ENCODE measurements at regions not wholly inside any gene's neighbourhood (a gene's known extent, or its start where the extent isn't known, plus 50 kb on each side); places are given as distances from the start of the nearest gene placed in this dataset.

DNA sequence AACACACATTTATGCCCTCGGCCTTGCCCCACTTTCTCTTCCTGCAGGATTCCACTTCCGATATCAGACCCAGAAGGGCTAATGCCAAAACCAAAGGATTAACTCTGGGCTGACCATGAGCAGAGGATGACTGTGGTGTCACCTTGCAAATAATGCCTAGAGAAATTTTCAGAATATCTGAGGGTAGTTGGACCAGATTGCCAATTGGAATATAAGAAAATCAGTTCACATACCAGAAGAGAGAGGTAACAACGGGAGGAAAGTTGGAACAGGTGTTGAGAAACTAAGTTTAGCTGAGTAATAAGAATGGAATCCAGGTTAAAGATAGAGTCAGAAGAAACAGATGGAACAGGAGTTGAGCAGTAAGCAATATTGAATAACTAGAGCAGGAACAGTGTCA lies 232.7 kb upstream of the UBE2E3 start:
- BruUV-seq (replicated peaks): no TSS peak
- ChIA-PET RAD21 (ENCODE audit: low non-redundant PET in 1 of 2, low total read pairs in 2 of 2, uncharacterized antibody in 2 of 2, unreplicated experiment in 2 of 2) (no interaction called here), POLR2A (no interaction called here), CTCF (no interaction called here)
- Histone ChIP-seq H3K27ac (ENCODE audit: low read depth, low read length) (no peak overlapping the region), H3K4me3 (replicated peaks in 1 of 2; ENCODE audit: low read depth in 1 of 2, low read length in 2 of 2) (no peak overlapping the region), H3K79me2 (ENCODE audit: insufficient read depth, low read length) (no peaks in the 10 kb centered on the region), H3K36me3 (ENCODE audit: control insufficient read depth in 1 of 2, insufficient read depth in 2 of 2, low read length in 2 of 2) (no peaks in the 10 kb centered on the region), H3K4me2 (ENCODE audit: low read length) (0 out of 2 replicates have a peak overlapping the region, but pooled peaks have one; percentile 9), H4K20me1 (ENCODE audit: insufficient read depth) (no peaks in the 10 kb centered on the region), H2AFZ (ENCODE audit: low read depth, low read length, poor library complexity, severe bottlenecking) (no peak overlapping the region), H3K9me2 (ENCODE audit: insufficient read depth) (no peaks in the 10 kb centered on the region), H3K4me1 (ENCODE audit: control insufficient read depth in 1 of 2, insufficient read depth in 2 of 2, low read length in 2 of 2) (peaks cover 0 to 15% of the 10 kb centered on the region in 2 experiments; a peak in 2 of 4 replicates), H3K9ac (ENCODE audit: low read length) (no peak overlapping the region), H3K9me3 (ENCODE audit: control insufficient read depth in 1 of 2, insufficient read depth in 1 of 2, low read depth in 1 of 2, low read length in 2 of 2) (no peaks in the 10 kb centered on the region), H3K27me3 (ENCODE audit: insufficient read depth, low read length) (no peaks in the 10 kb centered on the region)
- intact Hi-C loops (cut with micrococcal nuclease): no loop called here
- no peak for ATAC-seq
- TF ChIP-seq SRF (IDR thresholded peaks at IDR 0.05; ENCODE audit: low read depth) (no peak), CEBPB (IDR thresholded peaks at IDR 0.05; ENCODE audit: low read depth) (0 out of 2 replicates have a peak, but pooled peaks have one; percentile 33)
- TF ChIP-seq, protein P1, sequence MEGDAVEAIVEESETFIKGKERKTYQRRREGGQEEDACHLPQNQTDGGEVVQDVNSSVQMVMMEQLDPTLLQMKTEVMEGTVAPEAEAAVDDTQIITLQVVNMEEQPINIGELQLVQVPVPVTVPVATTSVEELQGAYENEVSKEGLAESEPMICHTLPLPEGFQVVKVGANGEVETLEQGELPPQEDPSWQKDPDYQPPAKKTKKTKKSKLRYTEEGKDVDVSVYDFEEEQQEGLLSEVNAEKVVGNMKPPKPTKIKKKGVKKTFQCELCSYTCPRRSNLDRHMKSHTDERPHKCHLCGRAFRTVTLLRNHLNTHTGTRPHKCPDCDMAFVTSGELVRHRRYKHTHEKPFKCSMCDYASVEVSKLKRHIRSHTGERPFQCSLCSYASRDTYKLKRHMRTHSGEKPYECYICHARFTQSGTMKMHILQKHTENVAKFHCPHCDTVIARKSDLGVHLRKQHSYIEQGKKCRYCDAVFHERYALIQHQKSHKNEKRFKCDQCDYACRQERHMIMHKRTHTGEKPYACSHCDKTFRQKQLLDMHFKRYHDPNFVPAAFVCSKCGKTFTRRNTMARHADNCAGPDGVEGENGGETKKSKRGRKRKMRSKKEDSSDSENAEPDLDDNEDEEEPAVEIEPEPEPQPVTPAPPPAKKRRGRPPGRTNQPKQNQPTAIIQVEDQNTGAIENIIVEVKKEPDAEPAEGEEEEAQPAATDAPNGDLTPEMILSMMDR (IDR thresholded peaks at IDR 0.05 in 2 of 3, conservative IDR thresholded peaks at IDR 0.05 in 1 of 3; ENCODE audit: borderline replicate concordance in 1 of 3, insufficient read depth in 1 of 3, low read depth in 2 of 3, low read length in 2 of 3): no peak
- no peak for DNase-seq (ENCODE audit: low read depth, low spot score)

DNA sequence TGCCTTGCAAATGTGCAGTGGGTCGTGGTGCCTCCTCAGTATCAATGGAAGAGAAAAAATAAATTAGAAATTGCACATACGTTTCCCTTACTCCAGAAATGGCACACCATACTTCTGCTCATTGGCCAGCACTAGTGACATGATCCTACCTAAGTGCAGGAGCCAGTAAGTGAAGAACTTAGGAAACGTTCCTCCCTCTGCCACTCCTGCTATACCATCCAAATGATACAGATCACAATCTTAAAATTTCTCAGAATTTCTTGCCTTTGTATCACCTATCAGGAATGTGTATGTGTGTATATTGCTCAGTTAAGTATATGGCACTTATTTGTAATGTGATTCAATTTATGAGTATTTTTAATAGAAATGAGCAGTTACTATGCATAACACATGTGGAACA lies 237.0 kb upstream of the UBE2E3 start:
- no peak overlapping the region for H3K27ac ChIP-seq (ENCODE audit: low read depth, low read length)
- peak overlapping the region; percentile 50 for H3K4me2 ChIP-seq (ENCODE audit: low read length)
- ChIA-PET POLR2A (no interaction called here), RAD21 (ENCODE audit: low non-redundant PET in 1 of 2, low total read pairs in 2 of 2, uncharacterized antibody in 2 of 2, unreplicated experiment in 2 of 2) (no interaction called here), CTCF (no interaction called here)
- no peak for TF ChIP-seq SIN3A (IDR thresholded peaks at IDR 0.05; ENCODE audit: low read depth)
- no peak for TF ChIP-seq CBX3 (IDR thresholded peaks at IDR 0.05; ENCODE audit: low read depth)
- TF ChIP-seq JUND (IDR thresholded peaks at IDR 0.05): no peak
- no peak for TF ChIP-seq RAD21 (IDR thresholded peaks at IDR 0.05; ENCODE audit: low read depth)
- TF ChIP-seq POLR2AphosphoS5 (IDR thresholded peaks at IDR 0.05; ENCODE audit: low read depth, low read length): no peak
- TF ChIP-seq POLR2A (IDR thresholded peaks at IDR 0.05; ENCODE audit: borderline replicate concordance, extremely low read depth, insufficient read depth, insufficient read length): no peak
- TF ChIP-seq FOSL1 (IDR thresholded peaks at IDR 0.05; ENCODE audit: low read depth): no peak
- H3K27me3 ChIP-seq (ENCODE audit: insufficient read depth, low read length): no peaks in the 10 kb centered on the region
- peaks cover 0 to 22% of the 10 kb centered on the region in 2 experiments; a peak in 2 of 4 replicates for H3K4me1 ChIP-seq (ENCODE audit: control insufficient read depth in 1 of 2, insufficient read depth in 2 of 2, low read length in 2 of 2)
- no peak overlapping the region for H3K4me3 ChIP-seq (replicated peaks in 1 of 2; ENCODE audit: low read depth in 1 of 2, low read length in 2 of 2)
- no peaks in the 10 kb centered on the region for H3K36me3 ChIP-seq (ENCODE audit: control insufficient read depth in 1 of 2, insufficient read depth in 2 of 2, low read length in 2 of 2)
- no peak for DNase-seq (ENCODE audit: low read depth, low spot score)
- H3K79me2 ChIP-seq (ENCODE audit: insufficient read depth, low read length): no peaks in the 10 kb centered on the region
- intact Hi-C loops (cut with micrococcal nuclease): no loop called here
- no peaks in the 10 kb centered on the region for H3K9me3 ChIP-seq (ENCODE audit: control insufficient read depth in 1 of 2, insufficient read depth in 1 of 2, low read depth in 1 of 2, low read length in 2 of 2)
- no peak overlapping the region for H3K9ac ChIP-seq (ENCODE audit: low read length)
- no peaks in the 10 kb centered on the region for H3K9me2 ChIP-seq (ENCODE audit: insufficient read depth)
- peak overlapping the region; percentile 64 for H2AFZ ChIP-seq (ENCODE audit: low read depth, low read length, poor library complexity, severe bottlenecking)
- no peaks in the 10 kb centered on the region for H4K20me1 ChIP-seq (ENCODE audit: insufficient read depth)
- BruUV-seq (replicated peaks): no TSS peak
- ATAC-seq: no peak
